OCI-LY1 (cell line): ENCODE measurements at regions not wholly inside any gene's neighbourhood (a gene's known extent, or its start where the extent isn't known, plus 50 kb on each side); places are given as distances from the start of the nearest gene placed in this dataset.
A peak's percentile ranks its signal among the peaks of the same experiment; 100 is the strongest.

Experiments
- H2AFZ ChIP-seq: fragments of 200-600 bp; sonication (generic), shearing (Covaris generic); 2 replicates; pipeline ENCODE4 v1.6.0; 2014; ENCODE audit warnings: antibody characterized with exemption, mild to moderate bottlenecking, low read length
- H3F3A ChIP-seq: fragments of 200-600 bp; sonication (generic), shearing (Covaris generic); 2 replicates; pipeline ENCODE4 v1.6.0; 2014; ENCODE audit warnings: mild to moderate bottlenecking, antibody characterized with exemption, low read length, moderate library complexity; ENCODE audit not compliant: insufficient read depth
- H3K27ac ChIP-seq: fragments of 200-600 bp; sonication (generic); 2 replicates; pipeline ENCODE4 v1.5.1; 2014; ENCODE audit warnings: low read length, mixed run types, mild to moderate bottlenecking, low read depth; ENCODE audit not compliant: poor library complexity, severe bottlenecking
- H3K27me3 ChIP-seq: fragments of 200-600 bp; sonication (generic); 2 replicates; pipeline ENCODE4 v1.6.0; 2014; ENCODE audit warnings: antibody characterized with exemption, mild to moderate bottlenecking, low read length, moderate library complexity; ENCODE audit not compliant: insufficient read depth
- H3K36me3 ChIP-seq: fragments of 200-600 bp; sonication (generic); 2 replicates; pipeline ENCODE4 v1.6.1; 2014; ENCODE audit warnings: mild to moderate bottlenecking, antibody characterized with exemption, low read length, moderate library complexity, mixed read lengths; ENCODE audit not compliant: insufficient read depth
- H3K4me1 ChIP-seq: fragments of 200-600 bp; sonication (generic); 2 replicates; pipeline ENCODE4 v1.5.1; 2014; ENCODE audit warnings: mild to moderate bottlenecking, low read length, moderate library complexity; ENCODE audit not compliant: insufficient read depth, severe bottlenecking
- H3K4me2 ChIP-seq: fragments of 200-600 bp; sonication (generic), shearing (Covaris generic); 2 replicates; pipeline ENCODE4 v1.6.1; 2014; ENCODE audit warnings: low read length
- H3K4me3 ChIP-seq: fragments of 200-600 bp; sonication (generic); 2 replicates; pipeline ENCODE4 v1.5.1; 2014; ENCODE audit warnings: low read length, low read depth, mild to moderate bottlenecking, mixed read lengths; ENCODE audit not compliant: poor library complexity, severe bottlenecking
- H3K79me2 ChIP-seq: fragments of 200-600 bp; shearing (Covaris generic); 2 replicates; pipeline ENCODE4 v1.6.1; 2016; ENCODE audit warnings: mixed run types, low read length, mixed read lengths; ENCODE audit not compliant: insufficient read depth
- H3K9ac ChIP-seq: fragments of 200-600 bp; sonication (generic), shearing (Covaris generic); 2 replicates; pipeline ENCODE4 v1.6.1; 2014; ENCODE audit warnings: mild to moderate bottlenecking, low read length, mixed read lengths
- H3K9me2 ChIP-seq: fragments of 200-600 bp; sonication (generic), shearing (Covaris generic); 2 replicates; pipeline ENCODE4 v1.6.1; 2014; ENCODE audit warnings: low read depth, mild to moderate bottlenecking, low read length, mixed read lengths
- H3K9me3 ChIP-seq: fragments of 200-600 bp; shearing (Covaris generic); 2 replicates; pipeline ENCODE4 v1.6.1; 2014; ENCODE audit warnings: low read length, mixed read lengths
- H4K20me1 ChIP-seq: fragments of 200-600 bp; sonication (generic), shearing (Covaris generic); 2 replicates; pipeline ENCODE4 v1.6.0; 2016; ENCODE audit warnings: mild to moderate bottlenecking, low read length; ENCODE audit not compliant: insufficient read depth
- EZH2 ChIP-seq: fragments of 200-600 bp; sonication (generic), shearing (Covaris generic); IDR thresholded peaks from 2 replicates; pipeline ENCODE4 v1.8.0; 2017; ENCODE audit warnings: borderline replicate concordance, mixed run types, mild to moderate bottlenecking, antibody characterized with exemption, low read length, moderate library complexity, mixed read lengths
- TF ChIP-seq, protein P1 (sequence below): fragments of 200-600 bp; sonication (generic), shearing (Covaris generic); IDR thresholded peaks from 2 replicates; pipeline ENCODE4 v1.5.1; 2017; ENCODE audit warnings: mild to moderate bottlenecking, antibody characterized with exemption, low read length, moderate library complexity, mixed read lengths

- no peaks in the 10 kb centered on the region for H4K20me1 ChIP-seq
- no peaks in the 10 kb centered on the region for H3K27me3 ChIP-seq
- no peak overlapping the region for H2AFZ ChIP-seq
- no peaks in the 10 kb centered on the region for H3K36me3 ChIP-seq
- H3K9me3 ChIP-seq, result no peaks in the 10 kb centered on the region
- no peak overlapping the region for H3K4me2 ChIP-seq
- no peak overlapping the region for H3K9ac ChIP-seq
- no peaks in the 10 kb centered on the region for H3K9me2 ChIP-seq
- H3K4me3 ChIP-seq, result no peak overlapping the region
- no peaks in the 10 kb centered on the region for H3F3A ChIP-seq
- no peaks in the 10 kb centered on the region for H3K79me2 ChIP-seq
- H3K27ac ChIP-seq, result no peak overlapping the region
- no peaks in the 10 kb centered on the region for H3K4me1 ChIP-seq
- TF ChIP-seq, protein P1, sequence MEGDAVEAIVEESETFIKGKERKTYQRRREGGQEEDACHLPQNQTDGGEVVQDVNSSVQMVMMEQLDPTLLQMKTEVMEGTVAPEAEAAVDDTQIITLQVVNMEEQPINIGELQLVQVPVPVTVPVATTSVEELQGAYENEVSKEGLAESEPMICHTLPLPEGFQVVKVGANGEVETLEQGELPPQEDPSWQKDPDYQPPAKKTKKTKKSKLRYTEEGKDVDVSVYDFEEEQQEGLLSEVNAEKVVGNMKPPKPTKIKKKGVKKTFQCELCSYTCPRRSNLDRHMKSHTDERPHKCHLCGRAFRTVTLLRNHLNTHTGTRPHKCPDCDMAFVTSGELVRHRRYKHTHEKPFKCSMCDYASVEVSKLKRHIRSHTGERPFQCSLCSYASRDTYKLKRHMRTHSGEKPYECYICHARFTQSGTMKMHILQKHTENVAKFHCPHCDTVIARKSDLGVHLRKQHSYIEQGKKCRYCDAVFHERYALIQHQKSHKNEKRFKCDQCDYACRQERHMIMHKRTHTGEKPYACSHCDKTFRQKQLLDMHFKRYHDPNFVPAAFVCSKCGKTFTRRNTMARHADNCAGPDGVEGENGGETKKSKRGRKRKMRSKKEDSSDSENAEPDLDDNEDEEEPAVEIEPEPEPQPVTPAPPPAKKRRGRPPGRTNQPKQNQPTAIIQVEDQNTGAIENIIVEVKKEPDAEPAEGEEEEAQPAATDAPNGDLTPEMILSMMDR, result peak; percentile 41
- TF ChIP-seq EZH2, result no peak
These were observed 135.3 kb upstream of the DEFB112 start for GRCh38 chr6:50185006-50185405.

GRCh38 chr6:50187351-50187921 lies 137.7 kb upstream of the DEFB112 start:
- H3K9me3 ChIP-seq, result no peaks in the 10 kb centered on the region
- H3K4me3 ChIP-seq, result no peak overlapping the region
- H3K9me2 ChIP-seq, result no peaks in the 10 kb centered on the region
- TF ChIP-seq EZH2, result no peak
- TF ChIP-seq, protein P1, result no peak
- no peak overlapping the region for H3K27ac ChIP-seq
- no peaks in the 10 kb centered on the region for H3K36me3 ChIP-seq
- H2AFZ ChIP-seq, result no peak overlapping the region
- no peak overlapping the region for H3K9ac ChIP-seq
- H3K4me1 ChIP-seq, result no peaks in the 10 kb centered on the region
- no peaks in the 10 kb centered on the region for H3F3A ChIP-seq
- no peak overlapping the region for H3K4me2 ChIP-seq
- H4K20me1 ChIP-seq, result no peaks in the 10 kb centered on the region
- no peaks in the 10 kb centered on the region for H3K79me2 ChIP-seq
- no peaks in the 10 kb centered on the region for H3K27me3 ChIP-seq

GRCh38 chr6:50198245-50198644 lies 148.5 kb upstream of the DEFB112 start:
- H2AFZ ChIP-seq, result no peak overlapping the region
- H3K36me3 ChIP-seq, result no peaks in the 10 kb centered on the region
- H3K9me2 ChIP-seq, result no peaks in the 10 kb centered on the region
- no peaks in the 10 kb centered on the region for H3F3A ChIP-seq
- H3K27me3 ChIP-seq, result no peaks in the 10 kb centered on the region
- no peak for TF ChIP-seq EZH2
- TF ChIP-seq, protein P1, result no peak
- no peak overlapping the region for H3K4me2 ChIP-seq
- no peak overlapping the region for H3K27ac ChIP-seq
- no peaks in the 10 kb centered on the region for H3K9me3 ChIP-seq
- H3K79me2 ChIP-seq, result no peaks in the 10 kb centered on the region
- no peaks in the 10 kb centered on the region for H3K4me1 ChIP-seq
- no peak overlapping the region for H3K4me3 ChIP-seq
- H4K20me1 ChIP-seq, result no peaks in the 10 kb centered on the region
- H3K9ac ChIP-seq, result no peak overlapping the region
